ENCODE measurements at regions not wholly inside any gene's neighbourhood (a gene's known extent, or its start where the extent isn't known, plus 50 kb on each side); places are given as distances from the start of the nearest gene placed in this dataset.

DNA sequence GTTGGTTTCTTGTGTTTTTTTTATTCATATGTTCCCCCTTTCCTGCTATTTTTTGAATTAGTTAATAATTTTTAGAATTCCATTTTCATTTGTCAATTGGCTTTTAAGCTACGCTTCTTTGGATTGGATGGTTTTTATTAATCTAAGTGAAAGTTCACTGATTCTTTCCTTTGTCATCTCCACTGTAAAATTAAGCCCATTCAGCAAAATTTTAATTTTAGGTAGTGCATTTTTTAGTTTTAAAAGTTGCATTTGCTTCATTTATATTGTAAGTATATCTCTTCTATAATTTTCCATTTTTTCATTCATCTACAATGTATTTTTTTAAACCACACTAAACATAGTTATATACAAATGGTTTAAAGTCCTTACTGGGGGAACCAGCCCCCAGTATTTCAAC is 417.3 kb upstream of the HTR2C start:
- Mint-ChIP-seq H3K36me3 (no peaks in the 10 kb centered on the region), H3K9me3 (peaks cover 2 to 12% of the 10 kb centered on the region in 2 donors), H3K4me1 (no peaks in the 10 kb centered on the region), H3K27ac (no peak overlapping the region), H3K4me3 (no peak overlapping the region), H3K27me3 (ENCODE audit: low read depth in 2 of 2) (no peaks in the 10 kb centered on the region)
- ATAC-seq: no peak
- no CpG with 5 or more reads among the region's 1 CpG for WGBS (ENCODE audit: insufficient coverage)
- H3K9me3 ChIP-seq (ENCODE audit: control insufficient read depth, insufficient read depth, low read length): no peaks in the 10 kb centered on the region
- no peaks in the 10 kb centered on the region for H3K36me3 ChIP-seq (ENCODE audit: control insufficient read depth, insufficient read depth, low read length)
- intact Hi-C loops (cut with micrococcal nuclease): no loop called here
- no peak for DNase-seq
- no peaks in the 10 kb centered on the region for H3K27me3 ChIP-seq (ENCODE audit: control insufficient read depth, insufficient read depth, low read length)
- no peaks in the 10 kb centered on the region for H3K4me1 ChIP-seq (ENCODE audit: control insufficient read depth, insufficient read depth, low read length)
- TF ChIP-seq, protein P1, sequence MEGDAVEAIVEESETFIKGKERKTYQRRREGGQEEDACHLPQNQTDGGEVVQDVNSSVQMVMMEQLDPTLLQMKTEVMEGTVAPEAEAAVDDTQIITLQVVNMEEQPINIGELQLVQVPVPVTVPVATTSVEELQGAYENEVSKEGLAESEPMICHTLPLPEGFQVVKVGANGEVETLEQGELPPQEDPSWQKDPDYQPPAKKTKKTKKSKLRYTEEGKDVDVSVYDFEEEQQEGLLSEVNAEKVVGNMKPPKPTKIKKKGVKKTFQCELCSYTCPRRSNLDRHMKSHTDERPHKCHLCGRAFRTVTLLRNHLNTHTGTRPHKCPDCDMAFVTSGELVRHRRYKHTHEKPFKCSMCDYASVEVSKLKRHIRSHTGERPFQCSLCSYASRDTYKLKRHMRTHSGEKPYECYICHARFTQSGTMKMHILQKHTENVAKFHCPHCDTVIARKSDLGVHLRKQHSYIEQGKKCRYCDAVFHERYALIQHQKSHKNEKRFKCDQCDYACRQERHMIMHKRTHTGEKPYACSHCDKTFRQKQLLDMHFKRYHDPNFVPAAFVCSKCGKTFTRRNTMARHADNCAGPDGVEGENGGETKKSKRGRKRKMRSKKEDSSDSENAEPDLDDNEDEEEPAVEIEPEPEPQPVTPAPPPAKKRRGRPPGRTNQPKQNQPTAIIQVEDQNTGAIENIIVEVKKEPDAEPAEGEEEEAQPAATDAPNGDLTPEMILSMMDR (IDR thresholded peaks at IDR 0.05): no peak
- no peak overlapping the region for H3K27ac ChIP-seq (ENCODE audit: low read length)
- H3K4me3 ChIP-seq (ENCODE audit: low read length): no peak overlapping the region

GRCh38 chrX:114165537-114165936 is 418.3 kb upstream of the HTR2C start:
- no peak overlapping the region for H3K27ac Mint-ChIP-seq
- DNase-seq (no peak), ATAC-seq (no peak)
- no peak overlapping the region for H3K27ac ChIP-seq (ENCODE audit: low read length)
- H3K4me3 Mint-ChIP-seq: no peak overlapping the region
- H3K4me1 Mint-ChIP-seq: no peaks in the 10 kb centered on the region
- no peaks in the 10 kb centered on the region for H3K9me3 ChIP-seq (ENCODE audit: control insufficient read depth, insufficient read depth, low read length)
- no peaks in the 10 kb centered on the region for H3K27me3 Mint-ChIP-seq (ENCODE audit: low read depth in 2 of 2)
- no peak overlapping the region for H3K4me3 ChIP-seq (ENCODE audit: low read length)
- WGBS (ENCODE audit: insufficient coverage): 92% methylated on average over 3 of the region's 3 CpGs
- no peaks in the 10 kb centered on the region for H3K36me3 Mint-ChIP-seq
- intact Hi-C loops (cut with micrococcal nuclease): no loop called here
- no peaks in the 10 kb centered on the region for H3K36me3 ChIP-seq (ENCODE audit: control insufficient read depth, insufficient read depth, low read length)
- no peaks in the 10 kb centered on the region for H3K27me3 ChIP-seq (ENCODE audit: control insufficient read depth, insufficient read depth, low read length)
- no peaks in the 10 kb centered on the region for H3K4me1 ChIP-seq (ENCODE audit: control insufficient read depth, insufficient read depth, low read length)
- H3K9me3 Mint-ChIP-seq: peaks cover 2 to 12% of the 10 kb centered on the region in 2 donors
- TF ChIP-seq, protein P1 (IDR thresholded peaks at IDR 0.05): no peak

DNA sequence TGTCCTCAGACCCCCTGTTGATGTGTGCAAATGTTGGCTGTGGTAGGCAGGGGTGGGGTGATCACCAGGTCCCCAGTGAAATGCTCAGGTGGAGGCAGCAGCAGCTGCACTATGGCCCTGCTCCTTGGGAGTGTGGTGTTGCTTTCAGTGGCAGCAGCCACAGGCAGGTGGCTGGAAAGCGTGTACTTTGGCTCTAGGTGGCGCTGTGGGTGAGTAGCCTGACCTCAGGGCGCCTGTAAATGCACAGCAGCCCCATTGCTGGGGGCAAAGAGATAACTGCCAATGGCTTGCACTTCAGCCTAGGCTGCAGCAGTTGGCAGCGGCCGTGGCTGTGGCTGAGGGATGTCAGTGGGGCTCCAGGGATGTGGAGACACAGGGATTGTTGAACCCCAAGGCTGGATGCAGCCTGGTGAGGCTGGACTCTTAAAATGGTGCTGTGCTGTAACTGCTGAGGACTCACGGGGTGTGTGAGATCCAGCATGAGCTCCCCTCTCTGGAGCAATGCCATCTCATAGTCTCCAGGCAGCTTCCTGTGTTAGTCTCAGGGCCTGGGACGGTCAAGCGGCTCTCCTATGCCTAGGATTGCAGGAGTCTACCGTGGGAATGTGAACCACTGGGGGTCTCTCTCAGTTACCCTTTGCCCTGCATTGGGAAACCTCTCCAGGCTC is 421.7 kb upstream of the HTR2C start:
- Mint-ChIP-seq H3K4me1 (no peaks in the 10 kb centered on the region), H3K27ac (no peak overlapping the region), H3K27me3 (ENCODE audit: low read depth in 2 of 2) (no peaks in the 10 kb centered on the region), H3K9me3 (peaks cover 2 to 12% of the 10 kb centered on the region in 2 donors), H3K36me3 (no peaks in the 10 kb centered on the region), H3K4me3 (no peak overlapping the region)
- H3K4me1 ChIP-seq (ENCODE audit: control insufficient read depth, insufficient read depth, low read length): no peaks in the 10 kb centered on the region
- H3K36me3 ChIP-seq (ENCODE audit: control insufficient read depth, insufficient read depth, low read length): no peaks in the 10 kb centered on the region
- intact Hi-C loops (cut with micrococcal nuclease): no loop called here
- H3K4me3 ChIP-seq (ENCODE audit: low read length): no peak overlapping the region
- TF ChIP-seq, protein P1 (IDR thresholded peaks at IDR 0.05): no peak
- ATAC-seq: no peak
- DNase-seq: no peak
- no peak overlapping the region for H3K27ac ChIP-seq (ENCODE audit: low read length)
- H3K9me3 ChIP-seq (ENCODE audit: control insufficient read depth, insufficient read depth, low read length): no peaks in the 10 kb centered on the region
- WGBS (ENCODE audit: insufficient coverage): 85% methylated on average over 9 of the region's 9 CpGs
- no peaks in the 10 kb centered on the region for H3K27me3 ChIP-seq (ENCODE audit: control insufficient read depth, insufficient read depth, low read length)

DNA sequence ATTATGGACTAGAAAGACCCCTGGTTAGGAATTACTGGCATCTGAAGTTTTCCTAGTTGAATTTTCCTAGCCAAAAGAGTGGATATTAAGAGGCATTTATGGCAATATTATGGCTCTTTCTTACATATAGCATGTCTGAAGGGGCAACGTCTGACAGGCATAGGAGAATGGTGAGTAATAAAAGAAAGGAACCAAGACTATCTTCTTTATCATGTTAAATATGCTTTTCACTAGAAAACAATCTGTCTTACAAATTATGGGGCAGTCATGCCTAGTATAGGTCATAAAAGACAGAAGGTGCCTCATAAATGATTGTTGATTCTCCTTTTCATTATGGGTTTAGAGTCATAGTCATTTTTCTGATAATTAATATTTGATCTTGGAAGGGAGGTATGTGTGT is 431.1 kb upstream of the HTR2C start:
- H3K36me3 Mint-ChIP-seq: no peaks in the 10 kb centered on the region
- no peak overlapping the region for H3K27ac Mint-ChIP-seq
- no CpG with 5 or more reads among the region's 1 CpG for WGBS (ENCODE audit: insufficient coverage)
- ATAC-seq (no peak), DNase-seq (no peak)
- H3K27me3 Mint-ChIP-seq (ENCODE audit: low read depth in 2 of 2): no peaks in the 10 kb centered on the region
- Histone ChIP-seq H3K27ac (ENCODE audit: low read length) (no peak overlapping the region), H3K27me3 (ENCODE audit: control insufficient read depth, insufficient read depth, low read length) (no peaks in the 10 kb centered on the region), H3K4me3 (ENCODE audit: low read length) (no peak overlapping the region), H3K9me3 (ENCODE audit: control insufficient read depth, insufficient read depth, low read length) (no peaks in the 10 kb centered on the region), H3K36me3 (ENCODE audit: control insufficient read depth, insufficient read depth, low read length) (no peaks in the 10 kb centered on the region), H3K4me1 (ENCODE audit: control insufficient read depth, insufficient read depth, low read length) (no peaks in the 10 kb centered on the region)
- H3K4me3 Mint-ChIP-seq: no peak overlapping the region
- intact Hi-C loops (cut with micrococcal nuclease): no loop called here
- TF ChIP-seq, protein P1 (IDR thresholded peaks at IDR 0.05): no peak
- H3K9me3 Mint-ChIP-seq: peaks cover 0 to 3% of the 10 kb centered on the region in 2 donors
- no peaks in the 10 kb centered on the region for H3K4me1 Mint-ChIP-seq

Measured in natural killer cell (primary cell).